ENCODE measurements at regions not wholly inside any gene's neighbourhood (a gene's known extent, or its start where the extent isn't known, plus 50 kb on each side); places are given as distances from the start of the nearest gene placed in this dataset.

- TF ChIP-seq, protein P1, sequence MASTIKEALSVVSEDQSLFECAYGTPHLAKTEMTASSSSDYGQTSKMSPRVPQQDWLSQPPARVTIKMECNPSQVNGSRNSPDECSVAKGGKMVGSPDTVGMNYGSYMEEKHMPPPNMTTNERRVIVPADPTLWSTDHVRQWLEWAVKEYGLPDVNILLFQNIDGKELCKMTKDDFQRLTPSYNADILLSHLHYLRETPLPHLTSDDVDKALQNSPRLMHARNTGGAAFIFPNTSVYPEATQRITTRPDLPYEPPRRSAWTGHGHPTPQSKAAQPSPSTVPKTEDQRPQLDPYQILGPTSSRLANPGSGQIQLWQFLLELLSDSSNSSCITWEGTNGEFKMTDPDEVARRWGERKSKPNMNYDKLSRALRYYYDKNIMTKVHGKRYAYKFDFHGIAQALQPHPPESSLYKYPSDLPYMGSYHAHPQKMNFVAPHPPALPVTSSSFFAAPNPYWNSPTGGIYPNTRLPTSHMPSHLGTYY (CRISPR knock-in tag; IDR thresholded peaks at IDR 0.05) = no peak
- TF ChIP-seq RORB (CRISPR knock-in tag; IDR thresholded peaks at IDR 0.05) = no peak
- no peak for TF ChIP-seq TP53 (CRISPR knock-in tag; IDR thresholded peaks at IDR 0.05)
- TF ChIP-seq ZNF396 (CRISPR knock-in tag; IDR thresholded peaks at IDR 0.05; ENCODE audit: borderline replicate concordance) = no peak
- no peak for TF ChIP-seq ATF3 (CRISPR knock-in tag; conservative IDR thresholded peaks at IDR 0.05)
- TF ChIP-seq ATF2 (CRISPR knock-in tag; IDR thresholded peaks at IDR 0.05; ENCODE audit: borderline replicate concordance, low read depth) = no peak
- no peak for TF ChIP-seq NR2C2 (CRISPR knock-in tag; IDR thresholded peaks at IDR 0.05)
- no peak for TF ChIP-seq TCF7 (CRISPR knock-in tag; IDR thresholded peaks at IDR 0.05; ENCODE audit: low read depth)
- no peak for TF ChIP-seq CTCF (IDR thresholded peaks at IDR 0.05)
- TF ChIP-seq IRF2 (CRISPR knock-in tag; IDR thresholded peaks at IDR 0.05; ENCODE audit: borderline replicate concordance, low read depth) = no peak
Measured at GRCh38 chr18:1002653-1003178, 98.0 kb downstream of the ADCYAP1 start (continued).

- ChIA-PET POLR2A (no interaction called here), CTCF (no interaction called here)
- Mint-ChIP-seq H3K4me3 (no peak overlapping the region), H3K27me3 (ENCODE audit: low read depth) (no peaks in the 10 kb centered on the region), H3K4me1 (peaks cover 14% of the 10 kb centered on the region), H3K9me3 (peaks cover 21% of the 10 kb centered on the region), H3K36me3 (peaks cover 15% of the 10 kb centered on the region), H3K27ac (no peak overlapping the region)
- DNase-seq (ENCODE audit: low spot score) (no peak), ATAC-seq (no peak)
- TF ChIP-seq ZBTB21 (CRISPR knock-in tag; IDR thresholded peaks at IDR 0.05; ENCODE audit: borderline replicate concordance) (no peak), SMAD3 (CRISPR knock-in tag; IDR thresholded peaks at IDR 0.05; ENCODE audit: borderline replicate concordance) (no peak), ESRRA (CRISPR knock-in tag; IDR thresholded peaks at IDR 0.05; ENCODE audit: borderline replicate concordance) (no peak), CREM (CRISPR knock-in tag; IDR thresholded peaks at IDR 0.05) (no peak), ATF6 (CRISPR knock-in tag; IDR thresholded peaks at IDR 0.05) (no peak)
Measured at GRCh38 chr18:1003499-1003898, 98.8 kb downstream of the ADCYAP1 start.

DNA sequence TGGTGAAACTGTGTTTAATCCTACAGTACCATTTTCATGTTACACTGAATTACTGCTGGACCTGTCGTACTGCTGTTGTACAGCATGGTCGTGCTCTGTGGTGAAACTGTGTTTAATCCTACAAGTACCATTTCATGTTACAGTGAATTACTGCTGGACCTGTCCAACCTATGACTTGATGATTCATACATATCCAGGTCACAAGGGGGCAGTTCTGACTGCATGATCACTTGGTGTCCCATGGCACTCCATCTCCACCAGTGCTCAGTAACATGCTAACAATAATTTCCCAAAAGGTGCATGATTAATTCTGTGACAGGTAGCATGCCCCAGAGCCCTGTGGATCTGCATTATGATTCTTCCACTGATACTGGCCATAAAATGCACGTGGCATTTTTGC is 101.6 kb downstream of the ADCYAP1 start:
- peaks cover 15% of the 10 kb centered on the region for H3K36me3 Mint-ChIP-seq
- no peak for DNase-seq (ENCODE audit: low spot score)
- no peak overlapping the region for H3K4me3 Mint-ChIP-seq
- no peaks in the 10 kb centered on the region for H3K4me1 Mint-ChIP-seq
- ChIA-PET CTCF (no interaction called here), POLR2A (no interaction called here)
- TF ChIP-seq TEAD4 (CRISPR knock-in tag; IDR thresholded peaks at IDR 0.05) = no peak
- TF ChIP-seq ZNF396 (CRISPR knock-in tag; IDR thresholded peaks at IDR 0.05; ENCODE audit: borderline replicate concordance) = no peak
- ATAC-seq = no peak
- H3K27ac Mint-ChIP-seq = no peak overlapping the region
- H3K27me3 Mint-ChIP-seq (ENCODE audit: low read depth) = no peaks in the 10 kb centered on the region
- peaks cover 21% of the 10 kb centered on the region for H3K9me3 Mint-ChIP-seq

Data from WTC11 (cell line).